ENCODE measurements at regions not wholly inside any gene's neighbourhood (a gene's known extent, or its start where the extent isn't known, plus 50 kb on each side); places are given as distances from the start of the nearest gene placed in this dataset.

DNA sequence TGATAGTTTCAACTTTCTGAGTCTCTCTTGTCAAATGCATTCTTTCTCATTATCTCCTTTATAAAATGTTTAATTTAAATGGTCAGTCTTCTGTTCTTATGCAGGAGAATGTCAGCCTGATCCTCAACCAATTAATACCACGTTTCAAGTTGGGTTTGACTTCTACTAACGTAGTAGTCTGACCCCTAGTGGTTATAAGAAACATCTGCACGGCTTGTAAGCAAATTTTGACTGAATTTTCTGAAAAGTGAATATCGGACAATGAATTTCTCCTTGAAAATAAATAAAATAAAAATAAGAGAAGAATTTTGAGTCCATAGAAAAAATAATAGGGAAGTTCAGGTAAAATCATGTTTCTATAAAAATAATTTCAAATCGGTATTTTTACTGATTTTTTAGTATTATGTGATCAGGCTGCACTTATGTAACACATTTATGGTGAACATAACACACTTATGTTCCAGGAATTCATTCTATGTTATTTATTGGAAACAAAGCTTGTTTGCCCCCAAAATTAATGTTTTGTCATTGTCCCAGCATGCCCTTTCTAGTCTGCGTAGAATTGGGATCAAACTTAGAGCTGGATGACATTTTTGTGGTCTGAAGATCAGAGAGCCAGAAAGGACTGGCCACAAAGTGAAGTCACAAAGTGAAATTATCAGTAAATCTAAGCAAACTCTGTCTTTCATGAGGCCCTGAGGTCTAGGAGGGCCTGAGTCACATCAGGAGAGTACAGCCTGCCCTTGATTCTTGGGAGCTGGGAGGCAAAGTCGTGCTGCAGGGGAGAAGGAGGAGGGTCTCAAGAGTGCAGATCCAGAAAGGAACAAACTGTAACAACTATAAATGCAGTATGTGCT is 101.2 kb upstream of the STXBP6 start (continued):
- TF ChIP-seq TRAFD1 (CRISPR knock-in tag; IDR thresholded peaks at IDR 0.05; ENCODE audit: borderline replicate concordance), result no peak
- no peak for TF ChIP-seq EZH2 (conservative IDR thresholded peaks at IDR 0.05; ENCODE audit: low read depth, low read length)
- 0 out of 2 replicates have a peak, but pooled peaks have one; percentile 17 for TF ChIP-seq CREM (IDR thresholded peaks at IDR 0.05)
- no peak for TF ChIP-seq CREM (CRISPR knock-in tag; IDR thresholded peaks at IDR 0.05)
- TF ChIP-seq TEAD2 (CRISPR knock-in tag; IDR thresholded peaks at IDR 0.05), result no peak
- TF ChIP-seq FLYWCH1 (CRISPR knock-in tag; IDR thresholded peaks at IDR 0.05), result no peak
- peak; percentile 95 for TF ChIP-seq STAG1 (CRISPR knock-in tag; IDR thresholded peaks at IDR 0.05)
- no peak for TF ChIP-seq SMYD3 (CRISPR knock-in tag; IDR thresholded peaks at IDR 0.05)
- no peak for TF ChIP-seq MLX (CRISPR knock-in tag; IDR thresholded peaks at IDR 0.05)
- no peak for TF ChIP-seq BRCA1 (CRISPR knock-in tag; IDR thresholded peaks at IDR 0.05)

- FAIRE-seq (no peak), ATAC-seq (no peak), DNase-seq (ENCODE audit: low spot score) (no peak)
- Histone ChIP-seq H2AFZ (ENCODE audit: low read length) (no peak overlapping the region), H3K27ac (ENCODE audit: extremely low read length, insufficient read depth, low read length) (no peak overlapping the region), H3K4me2 (ENCODE audit: low read depth, low read length) (no peak overlapping the region), H3K36me3 (replicated peaks in 1 of 2; ENCODE audit: control insufficient read depth in 1 of 2, insufficient read depth in 2 of 2, low read length in 2 of 2) (no peaks in the 10 kb centered on the region), H4K20me1 (ENCODE audit: insufficient read depth, low read length) (no peaks in the 10 kb centered on the region), H3K79me2 (ENCODE audit: insufficient read depth, low read length) (no peaks in the 10 kb centered on the region), H3K27me3 (ENCODE audit: control insufficient read depth in 1 of 2, insufficient read depth in 2 of 2, low read length in 2 of 2) (no peaks in the 10 kb centered on the region), H3K4me3 (replicated peaks in 1 of 3; ENCODE audit: insufficient read depth in 1 of 3, low read depth in 2 of 3, low read length in 3 of 3) (no peak overlapping the region), H3K9me3 (ENCODE audit: low read length) (no peaks in the 10 kb centered on the region), H3K9ac (ENCODE audit: insufficient read depth, low read depth, low read length) (no peak overlapping the region), H3K4me1 (ENCODE audit: insufficient read depth, low read length) (no peaks in the 10 kb centered on the region)
- in situ Hi-C loops (cut with HindIII; ENCODE audit: extremely low pct_ligation_motif_present, low pct_unique_long_range_greater_than_20kb), result loop anchor here (10.0 kb wide), 1 partner anchor 416 kb away; no protein-coding TSS in a partner anchor
- ChIA-PET POLR2A (no interaction called here), CTCF (ENCODE audit: low intra/inter-chr PET ratio, low total read pairs) (interaction anchor here (1.8 to 4.6 kb wide), 5 partner anchors 17 to 471 kb away, joined by 11 to 80 read pairs (median 19); no protein-coding TSS in a partner anchor)
- intact Hi-C loops (cut with micrococcal nuclease; ENCODE audit: unreplicated experiment), result loop anchor here (2.0 to 10.0 kb wide), 3 partner anchors 18 to 666 kb away; no protein-coding TSS in a partner anchor
- BruUV-seq (replicated peaks), result no TSS peak
- TF ChIP-seq SPEN (CRISPR knock-in tag; IDR thresholded peaks at IDR 0.05; ENCODE audit: low read depth), result no peak
- TF ChIP-seq ETV5 (CRISPR knock-in tag; IDR thresholded peaks at IDR 0.05; ENCODE audit: borderline replicate concordance), result no peak
- no peak for TF ChIP-seq ZNF264 (CRISPR knock-in tag; IDR thresholded peaks at IDR 0.05)
- TF ChIP-seq MAF1 (CRISPR knock-in tag; IDR thresholded peaks at IDR 0.05; ENCODE audit: borderline replicate concordance), result no peak
- TF ChIP-seq, protein P1, sequence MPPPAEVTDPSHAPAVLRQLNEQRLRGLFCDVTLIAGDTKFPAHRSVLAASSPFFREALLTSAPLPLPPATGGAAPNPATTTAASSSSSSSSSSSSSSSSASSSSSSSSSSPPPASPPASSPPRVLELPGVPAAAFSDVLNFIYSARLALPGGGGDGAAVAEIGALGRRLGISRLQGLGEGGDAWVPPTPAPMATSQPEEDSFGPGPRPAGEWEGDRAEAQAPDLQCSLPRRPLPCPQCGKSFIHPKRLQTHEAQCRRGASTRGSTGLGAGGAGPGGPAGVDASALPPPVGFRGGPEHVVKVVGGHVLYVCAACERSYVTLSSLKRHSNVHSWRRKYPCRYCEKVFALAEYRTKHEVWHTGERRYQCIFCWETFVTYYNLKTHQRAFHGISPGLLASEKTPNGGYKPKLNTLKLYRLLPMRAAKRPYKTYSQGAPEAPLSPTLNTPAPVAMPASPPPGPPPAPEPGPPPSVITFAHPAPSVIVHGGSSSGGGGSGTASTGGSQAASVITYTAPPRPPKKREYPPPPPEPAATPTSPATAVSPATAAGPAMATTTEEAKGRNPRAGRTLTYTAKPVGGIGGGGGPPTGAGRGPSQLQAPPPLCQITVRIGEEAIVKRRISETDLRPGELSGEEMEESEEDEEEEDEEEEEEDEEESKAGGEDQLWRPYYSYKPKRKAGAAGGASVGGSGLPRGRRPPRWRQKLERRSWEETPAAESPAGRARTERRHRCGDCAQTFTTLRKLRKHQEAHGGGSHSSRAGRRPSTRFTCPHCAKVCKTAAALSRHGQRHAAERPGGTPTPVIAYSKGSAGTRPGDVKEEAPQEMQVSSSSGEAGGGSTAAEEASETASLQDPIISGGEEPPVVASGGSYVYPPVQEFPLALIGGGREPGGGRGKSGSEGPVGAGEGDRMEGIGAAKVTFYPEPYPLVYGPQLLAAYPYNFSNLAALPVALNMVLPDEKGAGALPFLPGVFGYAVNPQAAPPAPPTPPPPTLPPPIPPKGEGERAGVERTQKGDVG (CRISPR knock-in tag; IDR thresholded peaks at IDR 0.05; ENCODE audit: borderline replicate concordance), result no peak
- no peak for TF ChIP-seq KDM1A (CRISPR knock-in tag; IDR thresholded peaks at IDR 0.05)
- TF ChIP-seq, protein P2, sequence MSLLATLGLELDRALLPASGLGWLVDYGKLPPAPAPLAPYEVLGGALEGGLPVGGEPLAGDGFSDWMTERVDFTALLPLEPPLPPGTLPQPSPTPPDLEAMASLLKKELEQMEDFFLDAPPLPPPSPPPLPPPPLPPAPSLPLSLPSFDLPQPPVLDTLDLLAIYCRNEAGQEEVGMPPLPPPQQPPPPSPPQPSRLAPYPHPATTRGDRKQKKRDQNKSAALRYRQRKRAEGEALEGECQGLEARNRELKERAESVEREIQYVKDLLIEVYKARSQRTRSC (CRISPR knock-in tag; IDR thresholded peaks at IDR 0.05; ENCODE audit: low read depth), result no peak
- TF ChIP-seq FLYWCH1 (CRISPR knock-in tag; IDR thresholded peaks at IDR 0.05), result no peak
Measured at GRCh38 chr14:25150401-25150800, 100.5 kb upstream of the STXBP6 start.

All from HepG2 (cell line).